Neuronal stem cell (in vitro differentiated cells): ENCODE measurements at regions not wholly inside any gene's neighbourhood (a gene's known extent, or its start where the extent isn't known, plus 50 kb on each side); places are given as distances from the start of the nearest gene placed in this dataset.

Experiments used
- DNase-seq: peaks from one replicate; pipeline ENCODE4 v3.0.0-alpha.2; 2013; ENCODE audit warnings: low spot score
- H2AFZ ChIP-seq: one replicate; pipeline ENCODE4 v1.6.1; 2013; ENCODE audit warnings: mild to moderate bottlenecking, low read length, inconsistent platforms
- H2AK5ac ChIP-seq: 2 replicates; pipeline ENCODE4 v1.6.1; 2013; ENCODE audit warnings: low read depth, mild to moderate bottlenecking, inconsistent platforms, low read length, moderate library complexity, mixed read lengths
- H2BK120ac ChIP-seq: 2 replicates; pipeline ENCODE4 v1.6.1; 2013; ENCODE audit warnings: low read depth, mild to moderate bottlenecking, inconsistent platforms, low read length, moderate library complexity, mixed read lengths
- H2BK12ac ChIP-seq: one replicate; pipeline ENCODE4 v1.6.1; 2013; ENCODE audit warnings: low read length, inconsistent platforms
- H2BK15ac ChIP-seq: 2 replicates; pipeline ENCODE4 v1.6.1; 2013; ENCODE audit warnings: mild to moderate bottlenecking, low read length, inconsistent platforms, mixed read lengths
- H2BK5ac ChIP-seq: one replicate; pipeline ENCODE4 v1.6.1; 2013; ENCODE audit warnings: inconsistent platforms, mild to moderate bottlenecking, low read length, moderate library complexity
- H3K14ac ChIP-seq: one replicate; pipeline ENCODE4 v1.6.1; 2013; ENCODE audit warnings: low read length, inconsistent platforms
- H3K18ac ChIP-seq: 2 replicates; pipeline ENCODE4 v1.6.1; 2013; ENCODE audit warnings: low read length, inconsistent platforms
- H3K23ac ChIP-seq: 2 replicates; pipeline ENCODE4 v1.6.1; 2013; ENCODE audit warnings: low read depth, mild to moderate bottlenecking, mixed read lengths, low read length, inconsistent platforms; ENCODE audit not compliant: poor library complexity
- H3K27ac ChIP-seq: replicated peaks from 3 replicates; pipeline ENCODE4 v1.5.1; 2013; ENCODE audit warnings: low read length, inconsistent platforms
- H3K27me3 ChIP-seq, 3 experiments: 2 replicates each; pipeline ENCODE4 v1.6.1; 2013; ENCODE audit warnings: low read length in 3 of 3, mild to moderate bottlenecking in 2 of 3, inconsistent platforms in 1 of 3, low read depth in 1 of 3, mixed read lengths in 1 of 3, moderate library complexity in 1 of 3; ENCODE audit not compliant: control insufficient read depth in 3 of 3, insufficient read depth in 3 of 3
- H3K36me3 ChIP-seq, 2 donors: replicated peaks in 1 of 2; 2 replicates each; pipeline ENCODE4 v1.6.1; 2013; ENCODE audit warnings: low read length in 2 of 2; ENCODE audit not compliant: control insufficient read depth in 2 of 2, insufficient read depth in 2 of 2
- H3K4ac ChIP-seq: 2 replicates; pipeline ENCODE4 v1.6.1; 2013; ENCODE audit warnings: inconsistent platforms, mild to moderate bottlenecking, low read length, moderate library complexity
- H3K4me1 ChIP-seq, 2 donors: 1 replicate in 1 of 2; 2 replicates in 1 of 2; pipeline ENCODE4 v1.6.1; 2013; ENCODE audit warnings: low read length in 2 of 2, low read depth in 1 of 2; ENCODE audit not compliant: control insufficient read depth in 2 of 2, insufficient read depth in 1 of 2
- H3K4me2 ChIP-seq: one replicate; pipeline ENCODE4 v1.6.1; 2013; ENCODE audit warnings: mild to moderate bottlenecking, low read length, inconsistent platforms; ENCODE audit not compliant: insufficient read depth, poor library complexity, severe bottlenecking
- H3K4me3 ChIP-seq, 2 donors: 2 replicates each; pipeline ENCODE4 v1.5.1; 2013; ENCODE audit warnings: low read length in 2 of 2, mild to moderate bottlenecking in 2 of 2, inconsistent platforms in 1 of 2, moderate library complexity in 1 of 2
- H3K79me1 ChIP-seq: one replicate; pipeline ENCODE4 v1.6.1; 2013; ENCODE audit warnings: low read depth, mild to moderate bottlenecking, inconsistent platforms, low read length, moderate library complexity
- H3K9ac ChIP-seq: one replicate; pipeline ENCODE4 v1.6.1; 2013; ENCODE audit warnings: mild to moderate bottlenecking, low read depth, low read length, inconsistent platforms; ENCODE audit not compliant: poor library complexity
- H3K9me3 ChIP-seq, 2 donors: replicated peaks in 1 of 2; 2 replicates each; pipeline versions ENCODE3 to v1.6.1; 2013; ENCODE audit warnings: low read length in 2 of 2, mild to moderate bottlenecking in 2 of 2, inconsistent platforms in 1 of 2, low read depth in 1 of 2, mixed read lengths in 1 of 2, moderate library complexity in 1 of 2; ENCODE audit not compliant: control insufficient read depth in 2 of 2, insufficient read depth in 1 of 2
- H4K8ac ChIP-seq: one replicate; pipeline ENCODE4 v1.6.1; 2013; ENCODE audit warnings: low read depth, mild to moderate bottlenecking, inconsistent platforms, low read length, moderate library complexity
- H4K91ac ChIP-seq: one replicate; pipeline ENCODE4 v1.6.1; 2013; ENCODE audit warnings: low read length, low read depth, mild to moderate bottlenecking, inconsistent platforms; ENCODE audit not compliant: poor library complexity
- WGBS, 2 donors: extraction: QIAGEN DNeasy Blood & Tissue Kit; methylation state at CpG; one replicate each; pipeline ENCODE4 v1.1.7; 2013; ENCODE audit warnings: missing lambda C conversion rate in 2 of 2, mixed read lengths in 1 of 2; ENCODE audit not compliant: insufficient read length in 2 of 2, insufficient replicate concordance in 1 of 2; ENCODE audit errors: extremely low coverage in 2 of 2; 5-methylcytosine and 5-hydroxymethylcytosine counted together

- DNase-seq, result no peak
- Histone ChIP-seq H3K79me1 (no peaks in the 10 kb centered on the region), H3K27me3 (no peaks in the 10 kb centered on the region), H2BK120ac (no peak overlapping the region), H2BK15ac (no peak overlapping the region), H4K8ac (no peak overlapping the region), H3K14ac (no peak overlapping the region), H3K18ac (no peak overlapping the region), H3K23ac (no peak overlapping the region), H2AFZ (no peak overlapping the region), H2BK12ac (no peak overlapping the region), H2BK5ac (no peak overlapping the region), H4K91ac (no peak overlapping the region), H3K4ac (no peak overlapping the region), H3K4me3 (no peak overlapping the region), H3K36me3 (no peaks in the 10 kb centered on the region), H3K4me1 (no peaks in the 10 kb centered on the region), H3K9ac (no peak overlapping the region), H3K9me3 (no peaks in the 10 kb centered on the region), H2AK5ac (no peak overlapping the region), H3K4me2 (no peak overlapping the region), H3K27ac (no peak overlapping the region)
- WGBS, 2 donors, result no CpG with 5 or more reads among the region's 1 CpG
These were observed 1224.2 kb upstream of the SORCS1 start for GRCh38 chr10:108388706-108389105.

- H3K4me3 ChIP-seq, result no peak overlapping the region
These were observed 1221.5 kb upstream of the SORCS1 start for GRCh38 chr10:108385963-108386362.

GRCh38 chr10:108384378-108384777 lies 1219.9 kb upstream of the SORCS1 start:
- Histone ChIP-seq H3K9me3 (no peaks in the 10 kb centered on the region), H3K14ac (no peak overlapping the region), H3K4me2 (no peak overlapping the region), H3K4me3 (no peak overlapping the region), H4K8ac (no peak overlapping the region), H3K23ac (no peak overlapping the region), H2BK15ac (no peak overlapping the region), H2BK5ac (no peak overlapping the region), H3K79me1 (no peaks in the 10 kb centered on the region), H2AK5ac (no peak overlapping the region), H4K91ac (no peak overlapping the region), H3K36me3 (no peaks in the 10 kb centered on the region), H3K4ac (no peak overlapping the region), H3K27ac (no peak overlapping the region), H3K18ac (no peak overlapping the region), H2BK12ac (no peak overlapping the region), H2BK120ac (no peak overlapping the region), H3K4me1 (no peaks in the 10 kb centered on the region), H2AFZ (no peak overlapping the region), H3K9ac (no peak overlapping the region), H3K27me3 (no peaks in the 10 kb centered on the region)
- no peak for DNase-seq
- no CpG with 5 or more reads among the region's 1 CpG for WGBS, 2 donors

More at GRCh38 chr10:108385963-108386362, 1221.5 kb upstream of the SORCS1 start:
- WGBS, 2 donors, result no CpG with 5 or more reads among the region's 3 CpGs
- Histone ChIP-seq H3K9me3 (no peaks in the 10 kb centered on the region), H4K91ac (no peak overlapping the region), H2BK15ac (no peak overlapping the region), H2AK5ac (no peak overlapping the region), H2BK12ac (no peak overlapping the region), H2AFZ (no peak overlapping the region), H3K4me1 (no peaks in the 10 kb centered on the region), H3K18ac (no peak overlapping the region), H3K23ac (no peak overlapping the region), H3K79me1 (no peaks in the 10 kb centered on the region), H3K27ac (no peak overlapping the region), H3K14ac (no peak overlapping the region), H3K9ac (no peak overlapping the region), H3K36me3 (no peaks in the 10 kb centered on the region), H4K8ac (no peak overlapping the region), H2BK5ac (no peak overlapping the region), H3K27me3 (no peaks in the 10 kb centered on the region), H3K4ac (no peak overlapping the region), H3K4me2 (no peak overlapping the region), H2BK120ac (no peak overlapping the region)
- no peak for DNase-seq

GRCh38 chr10:108378779-108379178 lies 1214.3 kb upstream of the SORCS1 start:
- Histone ChIP-seq H3K18ac (no peak overlapping the region), H3K23ac (no peak overlapping the region), H3K14ac (no peak overlapping the region), H2AFZ (no peak overlapping the region), H2BK120ac (no peak overlapping the region), H3K4me1 (no peaks in the 10 kb centered on the region), H2BK12ac (no peak overlapping the region), H3K27ac (no peak overlapping the region), H4K91ac (no peak overlapping the region), H3K9ac (no peak overlapping the region), H2BK5ac (no peak overlapping the region), H3K79me1 (no peaks in the 10 kb centered on the region), H2AK5ac (no peak overlapping the region), H3K4me2 (no peak overlapping the region), H4K8ac (no peak overlapping the region), H3K27me3 (no peaks in the 10 kb centered on the region), H2BK15ac (no peak overlapping the region), H3K4ac (no peak overlapping the region), H3K36me3 (no peaks in the 10 kb centered on the region), H3K9me3 (no peaks in the 10 kb centered on the region), H3K4me3 (no peak overlapping the region)
- no peak for DNase-seq
